ENCODE measurements at regions not wholly inside any gene's neighbourhood (a gene's known extent, or its start where the extent isn't known, plus 50 kb on each side); places are given as distances from the start of the nearest gene placed in this dataset.

DNA sequence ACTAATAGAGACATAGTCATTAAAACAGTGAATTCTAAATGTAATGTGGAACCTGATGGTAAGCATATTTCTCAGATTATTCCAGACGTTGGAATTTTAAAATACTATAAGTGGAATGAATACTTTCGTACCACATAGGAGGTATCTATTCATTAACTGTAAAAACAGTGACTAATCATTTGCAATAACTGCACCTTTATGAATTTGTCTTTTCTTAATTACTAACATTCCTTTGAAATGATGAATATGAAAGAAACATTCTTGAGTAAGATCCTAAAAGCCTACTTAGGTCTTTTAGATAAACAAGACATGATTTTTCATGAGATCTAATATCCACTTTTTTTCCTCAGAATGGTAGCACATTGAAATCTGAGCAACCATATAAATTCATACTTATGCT is 549.0 kb upstream of the LRRN3 start:
- TF ChIP-seq SUZ12 (IDR thresholded peaks at IDR 0.05; ENCODE audit: extremely low read depth, insufficient read depth, insufficient read length): no peak
- no peak for TF ChIP-seq ZNF274 (IDR thresholded peaks at IDR 0.05; ENCODE audit: low read depth, low read length)
